ENCODE measurements at regions not wholly inside any gene's neighbourhood (a gene's known extent, or its start where the extent isn't known, plus 50 kb on each side); places are given as distances from the start of the nearest gene placed in this dataset.

- no peak overlapping the region for H3K27ac ChIP-seq
- no peak for ATAC-seq
- DNase-seq: no peak
- FAIRE-seq: no peak
- H3K36me3 ChIP-seq: no peaks in the 10 kb centered on the region
- H3K27me3 ChIP-seq: peaks cover 0 to 4% (median 0%) of the 10 kb centered on the region in 4 donors
- H3K4me3 ChIP-seq: no peak overlapping the region
- H3K9me3 ChIP-seq: no peaks in the 10 kb centered on the region
- TF ChIP-seq, protein P1, sequence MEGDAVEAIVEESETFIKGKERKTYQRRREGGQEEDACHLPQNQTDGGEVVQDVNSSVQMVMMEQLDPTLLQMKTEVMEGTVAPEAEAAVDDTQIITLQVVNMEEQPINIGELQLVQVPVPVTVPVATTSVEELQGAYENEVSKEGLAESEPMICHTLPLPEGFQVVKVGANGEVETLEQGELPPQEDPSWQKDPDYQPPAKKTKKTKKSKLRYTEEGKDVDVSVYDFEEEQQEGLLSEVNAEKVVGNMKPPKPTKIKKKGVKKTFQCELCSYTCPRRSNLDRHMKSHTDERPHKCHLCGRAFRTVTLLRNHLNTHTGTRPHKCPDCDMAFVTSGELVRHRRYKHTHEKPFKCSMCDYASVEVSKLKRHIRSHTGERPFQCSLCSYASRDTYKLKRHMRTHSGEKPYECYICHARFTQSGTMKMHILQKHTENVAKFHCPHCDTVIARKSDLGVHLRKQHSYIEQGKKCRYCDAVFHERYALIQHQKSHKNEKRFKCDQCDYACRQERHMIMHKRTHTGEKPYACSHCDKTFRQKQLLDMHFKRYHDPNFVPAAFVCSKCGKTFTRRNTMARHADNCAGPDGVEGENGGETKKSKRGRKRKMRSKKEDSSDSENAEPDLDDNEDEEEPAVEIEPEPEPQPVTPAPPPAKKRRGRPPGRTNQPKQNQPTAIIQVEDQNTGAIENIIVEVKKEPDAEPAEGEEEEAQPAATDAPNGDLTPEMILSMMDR (IDR thresholded peaks at IDR 0.05): no peak
- intact Hi-C loops (cut with DNase I): loop anchor here in 1 of 3 donors (10.0 kb wide), 1 partner anchor 158 kb away; the partner anchor contains the start of gene MEG3
- peaks cover 8 to 11% (median 10%) of the 10 kb centered on the region in 3 donors for H3K4me1 ChIP-seq
- WGBS, 2 donors: 81 to 91% methylated on average over 10 of the region's 10 CpGs
Observed at GRCh38 chr14:100666851-100667250, 59.8 kb upstream of the DLK1 start.

- TF ChIP-seq, protein P1 (IDR thresholded peaks at IDR 0.05): no peak
- no peaks in the 10 kb centered on the region for H3K9me3 ChIP-seq
- peaks cover 8 to 12% (median 10%) of the 10 kb centered on the region in 3 donors for H3K4me1 ChIP-seq
- 83 to 93% methylated on average over 19 of the region's 19 CpGs for WGBS, 2 donors
- no peak overlapping the region for H3K27ac ChIP-seq
- H3K36me3 ChIP-seq: no peaks in the 10 kb centered on the region
- no peak for ATAC-seq
- intact Hi-C loops (cut with DNase I): loop anchor here in 1 of 3 donors (10.0 kb wide), 1 partner anchor 157 kb away; the partner anchor contains the start of gene MEG3
- no peak for FAIRE-seq
- no peak for DNase-seq
- peaks cover 0 to 4% (median 0%) of the 10 kb centered on the region in 4 donors for H3K27me3 ChIP-seq
- no peak overlapping the region for H3K4me3 ChIP-seq
Observed at GRCh38 chr14:100667656-100668055, 59.0 kb upstream of the DLK1 start.

DNA sequence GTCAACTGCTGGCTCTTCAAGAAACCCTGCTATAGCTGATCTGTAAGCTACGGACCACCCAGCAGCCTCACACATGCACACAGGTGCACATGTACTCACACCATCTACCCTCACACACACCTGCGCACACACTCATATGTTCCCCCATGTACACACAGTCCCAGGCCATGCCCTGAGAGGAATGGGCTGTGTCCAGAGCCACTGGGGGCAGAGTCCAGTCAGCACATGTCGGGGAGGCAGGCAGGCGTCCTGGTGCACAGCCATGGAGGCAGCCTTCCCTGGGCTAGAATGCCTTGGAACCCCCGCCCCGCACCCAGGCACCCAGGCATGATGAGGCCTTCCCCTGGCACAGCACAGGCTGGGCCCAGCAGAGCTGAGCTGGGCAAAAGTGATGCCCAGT, 58.3 kb upstream of the DLK1 start:
- intact Hi-C loops (cut with DNase I): loop anchor here in 1 of 3 donors (10.0 kb wide), 1 partner anchor 156 kb away; the partner anchor contains the start of gene MEG3
- H3K27me3 ChIP-seq: peaks cover 0 to 4% (median 0%) of the 10 kb centered on the region in 4 donors
- ATAC-seq (no peak), FAIRE-seq (no peak), DNase-seq (no peak)
- H3K9me3 ChIP-seq: no peaks in the 10 kb centered on the region
- WGBS, 2 donors: 85 to 92% methylated on average over 6 of the region's 6 CpGs
- no peak overlapping the region for H3K27ac ChIP-seq
- TF ChIP-seq, protein P1 (IDR thresholded peaks at IDR 0.05): no peak
- H3K36me3 ChIP-seq: no peaks in the 10 kb centered on the region
- H3K4me1 ChIP-seq: peaks cover 8 to 18% (median 10%) of the 10 kb centered on the region in 3 donors
- no peak overlapping the region for H3K4me3 ChIP-seq

- TF ChIP-seq, protein P1 (IDR thresholded peaks at IDR 0.05): no peak
- Histone ChIP-seq H3K9me3 (no peaks in the 10 kb centered on the region), H3K4me3 (no peak overlapping the region), H3K4me1 (peaks cover 8 to 19% (median 10%) of the 10 kb centered on the region in 3 donors), H3K27me3 (peaks cover 0 to 4% (median 0%) of the 10 kb centered on the region in 4 donors), H3K36me3 (no peaks in the 10 kb centered on the region), H3K27ac (no peak overlapping the region)
- ATAC-seq (no peak), FAIRE-seq (no peak), DNase-seq (no peak)
- intact Hi-C loops (cut with DNase I): loop anchor here in 1 of 3 donors (10.0 kb wide), 1 partner anchor 156 kb away; the partner anchor contains the start of gene MEG3
- 67 to 75% methylated on average over 9 of the region's 9 CpGs for WGBS, 2 donors
Observed at GRCh38 chr14:100669011-100669412, 57.7 kb upstream of the DLK1 start.

- FAIRE-seq (no peak), DNase-seq (no peak), ATAC-seq (no peak)
- intact Hi-C loops (cut with DNase I): loop anchor here in 1 of 3 donors (10.0 kb wide), 1 partner anchor 155 kb away; the partner anchor contains the start of gene MEG3
- 59 to 65% methylated on average over 13 of the region's 13 CpGs for WGBS, 2 donors
- Histone ChIP-seq H3K36me3 (no peaks in the 10 kb centered on the region), H3K27ac (no peak overlapping the region), H3K4me3 (no peak overlapping the region), H3K27me3 (peaks cover 0 to 4% (median 0%) of the 10 kb centered on the region in 4 donors), H3K4me1 (peaks cover 8 to 19% (median 8%) of the 10 kb centered on the region in 3 donors), H3K9me3 (no peaks in the 10 kb centered on the region)
- TF ChIP-seq, protein P1 (IDR thresholded peaks at IDR 0.05): no peak
Observed at GRCh38 chr14:100669468-100669867, 57.2 kb upstream of the DLK1 start.

Measured in pancreas (tissue), 10 donors.